UCSD-AML1 (cell line): ENCODE measurements at regions not wholly inside any gene's neighbourhood (a gene's known extent, or its start where the extent isn't known, plus 50 kb on each side); places are given as distances from the start of the nearest gene placed in this dataset.

ENCODE experiments used
- DNase-seq: peaks from one replicate; lab custom pipeline; 2025; ENCODE audit not compliant: unreplicated experiment; lab: John Stamatoyannopoulos, UW

- no peak for DNase-seq
These were observed 193.3 kb upstream of the SSTR4 start for GRCh38 chr20:22841846-22842245.

- no peak for DNase-seq
These were observed 192.3 kb upstream of the SSTR4 start for GRCh38 chr20:22842793-22843192.

GRCh38 chr20:22844959-22845358 is 190.2 kb upstream of the SSTR4 start:
- no peak for DNase-seq

- no peak for DNase-seq
These were observed 188.2 kb upstream of the SSTR4 start for GRCh38 chr20:22846863-22847262.

GRCh38 chr20:22848364-22848763 is 186.7 kb upstream of the SSTR4 start:
- no peak for DNase-seq

GRCh38 chr20:22851679-22852346 is 183.3 kb upstream of the SSTR4 start:
- peak; percentile 34 for DNase-seq

- no peak for DNase-seq
These were observed 173.7 kb upstream of the SSTR4 start for GRCh38 chr20:22861231-22861980.

- DNase-seq = peak; percentile 39
These were observed 173.1 kb upstream of the SSTR4 start for GRCh38 chr20:22861990-22862389.

GRCh38 chr20:22862671-22863230 is 172.4 kb upstream of the SSTR4 start:
- no peak for DNase-seq

GRCh38 chr20:22863826-22864225 is 171.3 kb upstream of the SSTR4 start:
- no peak for DNase-seq

- DNase-seq = no peak
These were observed 168.2 kb upstream of the SSTR4 start for GRCh38 chr20:22866812-22867341.

GRCh38 chr20:22878166-22878565 is 156.9 kb upstream of the SSTR4 start:
- DNase-seq = no peak

- no peak for DNase-seq
These were observed 154.8 kb upstream of the SSTR4 start for GRCh38 chr20:22880277-22880676.

GRCh38 chr20:22887796-22888195 is 147.3 kb upstream of the SSTR4 start:
- DNase-seq = no peak

- DNase-seq = no peak
These were observed 144.4 kb upstream of the SSTR4 start for GRCh38 chr20:22890594-22891300.

- no peak for DNase-seq
These were observed 133.9 kb upstream of the SSTR4 start for GRCh38 chr20:22901164-22901563.

GRCh38 chr20:22901921-22902320 is 133.2 kb upstream of the SSTR4 start:
- DNase-seq = no peak

- DNase-seq = no peak
These were observed 130.7 kb upstream of the SSTR4 start for GRCh38 chr20:22904386-22904785.

- no peak for DNase-seq
These were observed 130.2 kb upstream of the SSTR4 start for GRCh38 chr20:22904905-22905304.

GRCh38 chr20:22905658-22906057 is 129.5 kb upstream of the SSTR4 start:
- no peak for DNase-seq

GRCh38 chr20:22908437-22908836 is 126.7 kb upstream of the SSTR4 start:
- no peak for DNase-seq
